ENCODE measurements at regions not wholly inside any gene's neighbourhood (a gene's known extent, or its start where the extent isn't known, plus 50 kb on each side); places are given as distances from the start of the nearest gene placed in this dataset.

DNA sequence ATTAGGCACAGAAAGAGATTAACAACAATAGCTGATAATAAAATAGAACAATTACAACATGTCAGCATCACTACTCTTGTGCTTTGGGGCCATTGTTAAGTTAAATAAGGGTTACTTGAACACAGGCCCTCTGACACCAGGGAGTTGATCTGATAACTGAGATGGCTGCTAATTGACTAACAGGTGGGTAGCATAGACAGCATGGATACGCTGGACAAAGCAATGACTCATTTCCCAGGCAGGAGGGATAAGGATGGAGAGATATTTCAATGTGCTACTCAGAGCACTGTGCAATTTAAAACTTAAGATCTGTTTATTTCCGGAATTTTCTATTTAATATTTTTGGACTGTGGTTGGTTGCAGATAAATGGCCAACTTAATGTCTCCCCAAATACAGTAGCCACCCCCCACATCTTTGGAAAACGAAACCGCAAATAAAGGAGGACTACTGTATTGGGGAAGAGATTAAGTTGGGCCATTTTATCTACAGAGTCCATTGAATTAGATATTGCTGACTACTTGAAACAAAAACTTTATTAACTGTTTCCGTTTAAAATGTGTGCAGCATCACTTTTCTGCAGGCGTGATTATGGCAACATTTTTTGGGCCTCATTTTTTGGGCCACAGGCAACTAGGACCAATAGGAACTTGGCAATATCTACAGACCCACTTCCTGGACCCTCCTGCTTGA lies 200.6 kb upstream of the KLF3 start:
- H3K27me3 ChIP-seq: no peaks in the 10 kb centered on the region
- WGBS, 2 donors (ENCODE audit: low coverage in 1 of 2): 92 to 95% methylated on average over 6 of the region's 6 CpGs
- no peak for ATAC-seq
- peaks cover 0 to 6% (median 0%) of the 10 kb centered on the region in 3 donors for H3K4me1 ChIP-seq
- H3K9me3 ChIP-seq: no peaks in the 10 kb centered on the region
- no peaks in the 10 kb centered on the region for H3K36me3 ChIP-seq
- TF ChIP-seq, protein P1, sequence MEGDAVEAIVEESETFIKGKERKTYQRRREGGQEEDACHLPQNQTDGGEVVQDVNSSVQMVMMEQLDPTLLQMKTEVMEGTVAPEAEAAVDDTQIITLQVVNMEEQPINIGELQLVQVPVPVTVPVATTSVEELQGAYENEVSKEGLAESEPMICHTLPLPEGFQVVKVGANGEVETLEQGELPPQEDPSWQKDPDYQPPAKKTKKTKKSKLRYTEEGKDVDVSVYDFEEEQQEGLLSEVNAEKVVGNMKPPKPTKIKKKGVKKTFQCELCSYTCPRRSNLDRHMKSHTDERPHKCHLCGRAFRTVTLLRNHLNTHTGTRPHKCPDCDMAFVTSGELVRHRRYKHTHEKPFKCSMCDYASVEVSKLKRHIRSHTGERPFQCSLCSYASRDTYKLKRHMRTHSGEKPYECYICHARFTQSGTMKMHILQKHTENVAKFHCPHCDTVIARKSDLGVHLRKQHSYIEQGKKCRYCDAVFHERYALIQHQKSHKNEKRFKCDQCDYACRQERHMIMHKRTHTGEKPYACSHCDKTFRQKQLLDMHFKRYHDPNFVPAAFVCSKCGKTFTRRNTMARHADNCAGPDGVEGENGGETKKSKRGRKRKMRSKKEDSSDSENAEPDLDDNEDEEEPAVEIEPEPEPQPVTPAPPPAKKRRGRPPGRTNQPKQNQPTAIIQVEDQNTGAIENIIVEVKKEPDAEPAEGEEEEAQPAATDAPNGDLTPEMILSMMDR (IDR thresholded peaks at IDR 0.05): no peak
- TF ChIP-seq POLR2A (IDR thresholded peaks at IDR 0.05) (no peak), POLR2AphosphoS5 (IDR thresholded peaks at IDR 0.05) (no peak)
- H3K27ac ChIP-seq: no peak overlapping the region
- no peak overlapping the region for H3K4me3 ChIP-seq

DNA sequence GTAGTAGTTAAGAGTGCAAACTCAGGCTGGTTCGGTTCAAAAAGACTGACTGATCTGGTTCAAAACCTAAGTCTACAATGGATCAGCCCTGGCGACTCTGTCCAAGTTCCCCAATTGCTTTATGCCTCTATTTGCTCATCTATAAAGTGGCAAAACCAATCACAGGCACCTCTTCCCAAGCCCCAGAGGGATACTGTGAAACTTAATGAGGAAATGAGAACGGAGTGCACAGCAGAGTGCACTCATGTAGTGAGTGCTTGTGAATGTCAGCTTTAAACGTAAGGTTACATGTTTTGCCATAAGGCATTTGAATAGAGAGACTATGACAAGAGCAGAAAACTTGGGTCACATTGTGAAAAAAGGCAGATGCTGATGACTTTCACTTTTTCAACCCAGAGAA lies 199.7 kb upstream of the KLF3 start:
- H3K27ac ChIP-seq: no peak overlapping the region
- no peaks in the 10 kb centered on the region for H3K9me3 ChIP-seq
- H3K4me3 ChIP-seq: no peak overlapping the region
- TF ChIP-seq POLR2AphosphoS5 (IDR thresholded peaks at IDR 0.05): no peak
- no peak for TF ChIP-seq POLR2A (IDR thresholded peaks at IDR 0.05)
- TF ChIP-seq EP300 (IDR thresholded peaks at IDR 0.05): no peak
- TF ChIP-seq, protein P1 (IDR thresholded peaks at IDR 0.05): no peak
- H3K36me3 ChIP-seq: no peaks in the 10 kb centered on the region
- WGBS, 2 donors (ENCODE audit: low coverage in 1 of 2): 70 to 91% methylated on average over 4 of the region's 4 CpGs
- no peaks in the 10 kb centered on the region for H3K27me3 ChIP-seq
- peaks cover 0 to 16% (median 0%) of the 10 kb centered on the region in 3 donors for H3K4me1 ChIP-seq
- ATAC-seq: no peak

DNA sequence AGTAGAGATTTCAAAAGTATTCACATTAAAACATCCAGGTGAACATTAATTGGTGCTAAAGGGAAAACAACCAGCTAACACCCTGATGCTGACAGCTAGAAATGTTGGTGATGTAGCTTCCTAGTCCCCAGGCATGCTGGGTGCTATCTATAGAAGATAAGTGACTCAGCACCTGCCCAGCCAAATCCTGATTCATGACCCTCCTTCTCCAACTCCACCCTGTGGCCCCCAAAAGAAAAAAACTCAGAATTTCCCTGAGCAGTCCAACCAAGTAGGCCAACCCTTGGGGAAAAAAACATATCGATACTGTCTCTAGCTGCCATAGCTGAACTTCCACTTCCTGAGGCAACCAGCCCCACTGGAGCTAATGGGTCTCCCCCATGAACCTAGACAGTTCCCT lies 197.6 kb upstream of the KLF3 start:
- TF ChIP-seq POLR2AphosphoS5 (IDR thresholded peaks at IDR 0.05) (no peak), POLR2A (IDR thresholded peaks at IDR 0.05) (no peak), EP300 (IDR thresholded peaks at IDR 0.05) (no peak)
- TF ChIP-seq, protein P1 (IDR thresholded peaks at IDR 0.05): no peak
- 100% methylated on average over 1 of the region's 1 CpG for whole genome bisulfite sequencing, 2 donors (ENCODE audit: low coverage in 1 of 2)
- Histone ChIP-seq H3K27ac (no peak overlapping the region), H3K36me3 (no peaks in the 10 kb centered on the region), H3K4me3 (no peak overlapping the region), H3K27me3 (no peaks in the 10 kb centered on the region), H3K9me3 (no peaks in the 10 kb centered on the region), H3K4me1 (peaks cover 0 to 17% (median 0%) of the 10 kb centered on the region in 3 donors)
- no peak for ATAC-seq

DNA sequence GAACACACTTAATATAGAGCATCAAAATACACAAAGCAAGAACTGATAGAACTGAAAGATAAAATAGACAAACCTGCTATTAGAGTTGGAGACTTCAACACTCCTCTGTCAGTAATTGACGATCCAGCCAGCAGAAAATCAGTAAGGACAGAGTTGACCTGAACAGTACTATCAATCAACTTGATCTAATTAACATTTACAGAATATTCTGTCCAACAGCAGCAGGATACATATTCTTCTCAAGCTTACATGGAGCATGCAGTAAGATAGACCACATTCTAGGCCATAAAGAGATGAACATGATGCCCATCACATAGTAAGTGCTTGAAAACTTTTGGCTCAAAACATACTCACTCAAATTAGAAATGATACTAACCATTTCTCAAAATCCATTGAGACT lies 196.7 kb upstream of the KLF3 start:
- H3K27me3 ChIP-seq: no peaks in the 10 kb centered on the region
- TF ChIP-seq, protein P1 (IDR thresholded peaks at IDR 0.05): no peak
- no peak for TF ChIP-seq POLR2AphosphoS5 (IDR thresholded peaks at IDR 0.05)
- no peak for TF ChIP-seq EP300 (IDR thresholded peaks at IDR 0.05)
- TF ChIP-seq POLR2A (IDR thresholded peaks at IDR 0.05): no peak
- no peak for ATAC-seq
- H3K4me1 ChIP-seq: peaks cover 0 to 17% (median 0%) of the 10 kb centered on the region in 3 donors
- no peak overlapping the region for H3K27ac ChIP-seq
- H3K9me3 ChIP-seq: no peaks in the 10 kb centered on the region
- WGBS, 2 donors (ENCODE audit: low coverage in 1 of 2): 92 to 100% methylated on average over 1 of the region's 1 CpG
- no peak overlapping the region for H3K4me3 ChIP-seq
- no peaks in the 10 kb centered on the region for H3K36me3 ChIP-seq

DNA sequence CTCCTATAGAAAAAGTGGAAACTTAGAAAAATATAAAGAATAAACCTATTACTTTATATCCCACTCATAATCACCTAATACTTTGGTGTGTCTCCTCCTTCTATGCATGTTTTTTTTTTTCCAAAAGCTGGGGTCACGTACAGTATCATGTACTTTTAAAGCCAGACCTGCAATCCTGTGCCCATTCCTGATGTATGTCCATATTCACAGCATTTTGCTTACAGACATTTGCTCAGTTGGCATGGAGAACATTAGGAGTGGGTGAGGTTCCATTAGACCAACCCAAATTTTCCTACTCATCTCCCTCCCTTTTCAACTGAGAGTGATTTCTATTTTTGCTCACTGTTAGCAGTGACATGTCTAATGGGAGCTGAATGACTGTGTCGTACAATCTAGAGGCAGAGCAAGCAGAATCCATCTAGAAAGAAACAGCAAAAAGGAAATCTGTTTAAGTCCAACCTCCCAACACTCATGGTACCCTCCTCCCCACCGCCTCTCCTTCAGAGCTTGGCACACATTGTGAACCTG lies 195.6 kb upstream of the KLF3 start:
- peak overlapping the region in 2 of 4 donors; percentile 17 to 32 for H3K27ac ChIP-seq
- H3K4me1 ChIP-seq: peaks cover 0 to 17% (median 0%) of the 10 kb centered on the region in 3 donors
- no peak for TF ChIP-seq EP300 (IDR thresholded peaks at IDR 0.05)
- TF ChIP-seq POLR2AphosphoS5 (IDR thresholded peaks at IDR 0.05): no peak
- TF ChIP-seq POLR2A (IDR thresholded peaks at IDR 0.05): no peak
- TF ChIP-seq, protein P1 (IDR thresholded peaks at IDR 0.05): no peak
- H3K4me3 ChIP-seq: no peak overlapping the region
- H3K36me3 ChIP-seq: no peaks in the 10 kb centered on the region
- no peak for ATAC-seq
- no peaks in the 10 kb centered on the region for H3K27me3 ChIP-seq
- no peaks in the 10 kb centered on the region for H3K9me3 ChIP-seq
- WGBS, 2 donors (ENCODE audit: low coverage in 1 of 2): 30 to 59% methylated on average over 1 to 3 of the region's 3 CpGs

Data from gastroesophageal sphincter (tissue), 4 donors.